ENCODE measurements at regions not wholly inside any gene's neighbourhood (a gene's known extent, or its start where the extent isn't known, plus 50 kb on each side); places are given as distances from the start of the nearest gene placed in this dataset.
A peak's percentile ranks its signal among the peaks of the same experiment; 100 is the strongest.

DNA sequence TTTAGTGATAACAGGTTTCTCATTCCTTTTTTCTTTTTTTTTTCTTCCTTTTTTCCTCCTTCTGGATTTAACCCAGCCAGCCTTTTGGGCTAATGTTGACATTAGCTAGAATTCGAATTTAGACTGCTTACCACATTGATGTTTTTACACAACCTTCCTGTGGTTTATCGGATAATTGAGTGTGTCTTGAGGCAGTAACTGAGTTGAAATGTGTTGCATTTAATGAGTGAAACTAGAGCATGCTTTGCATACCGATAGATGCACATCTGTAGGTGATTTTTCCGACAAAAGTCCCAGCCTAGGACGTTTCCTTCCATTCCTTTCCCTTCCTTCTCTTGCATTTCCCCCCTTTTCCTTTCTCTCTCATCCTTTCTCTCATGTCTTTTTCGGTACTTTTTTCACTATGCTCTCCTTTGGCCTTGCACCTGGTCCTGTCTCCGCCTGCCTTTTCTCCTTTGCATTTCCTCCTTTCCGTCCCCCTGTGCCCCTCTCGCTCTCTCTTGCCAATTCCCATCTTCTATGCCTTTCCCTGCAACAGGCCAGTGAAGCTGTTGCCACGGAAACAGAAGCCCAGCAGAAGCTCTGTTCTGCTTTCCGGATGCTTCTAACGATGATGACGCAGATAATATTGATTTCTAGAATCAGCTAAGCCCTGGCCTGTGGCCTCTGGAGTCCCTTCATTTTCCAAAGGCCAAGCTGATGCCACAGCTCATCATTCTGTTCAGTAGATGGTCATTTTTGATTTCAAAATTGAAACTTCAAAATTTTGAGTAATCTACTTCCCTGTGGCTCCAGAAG, 76.1 kb downstream of the SLC25A47 start:
- DNase-seq (ENCODE audit: low spot score), result no peak

DNA sequence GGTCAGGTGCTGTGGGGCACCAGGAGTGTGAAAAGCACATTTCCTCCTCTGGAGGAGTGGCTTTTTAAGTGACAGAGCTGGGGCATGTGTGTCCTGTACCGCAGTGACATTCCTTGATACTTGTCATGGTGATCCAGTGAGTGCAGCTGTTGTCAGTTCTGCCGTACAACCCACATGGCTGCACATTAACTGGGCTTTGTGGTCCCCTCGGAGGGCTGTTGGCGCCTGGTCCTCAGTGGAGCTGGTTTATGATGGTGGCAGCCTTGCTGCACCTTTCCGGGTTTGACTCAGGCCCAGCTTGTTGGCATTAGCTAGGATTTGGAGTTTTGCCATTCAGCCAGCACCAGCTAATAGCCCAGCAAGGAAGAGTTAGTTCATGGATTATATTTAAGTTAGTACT, 77.0 kb downstream of the SLC25A47 start:
- no peak for DNase-seq (ENCODE audit: low spot score)

DNA sequence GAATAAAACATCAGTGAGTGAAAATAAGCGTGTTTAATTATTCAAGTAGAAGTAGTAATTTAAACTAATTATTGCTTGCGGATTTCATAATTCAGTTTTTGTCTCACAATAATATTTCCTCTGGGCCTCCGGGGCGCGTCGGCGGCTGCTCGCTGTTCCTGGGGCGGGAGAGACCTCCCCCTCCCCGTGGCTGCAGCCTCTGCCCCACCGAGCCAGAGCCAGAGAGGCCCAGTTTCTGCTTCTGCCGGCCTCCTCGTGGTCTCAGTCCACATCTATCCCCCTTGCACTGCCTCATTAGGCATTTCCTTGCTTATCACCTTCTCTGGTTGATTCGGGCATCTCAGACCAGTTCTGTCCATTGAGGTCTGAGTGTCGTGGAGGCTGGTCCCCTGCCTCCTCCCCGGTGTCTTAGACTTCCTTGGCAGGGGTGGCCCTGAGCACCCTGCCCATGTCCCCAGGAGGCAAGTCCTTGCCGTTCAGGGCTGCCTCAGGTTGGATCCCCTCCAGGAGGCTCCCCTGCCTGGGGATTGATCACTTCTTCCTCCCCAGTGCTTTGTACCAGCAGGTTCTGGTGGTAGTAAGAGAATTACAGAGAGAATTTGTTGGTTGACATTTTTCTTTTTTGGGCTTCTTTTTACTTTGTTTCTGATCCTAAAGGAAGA, 78.0 kb downstream of the SLC25A47 start:
- no peak for DNase-seq (ENCODE audit: low spot score)

DNA sequence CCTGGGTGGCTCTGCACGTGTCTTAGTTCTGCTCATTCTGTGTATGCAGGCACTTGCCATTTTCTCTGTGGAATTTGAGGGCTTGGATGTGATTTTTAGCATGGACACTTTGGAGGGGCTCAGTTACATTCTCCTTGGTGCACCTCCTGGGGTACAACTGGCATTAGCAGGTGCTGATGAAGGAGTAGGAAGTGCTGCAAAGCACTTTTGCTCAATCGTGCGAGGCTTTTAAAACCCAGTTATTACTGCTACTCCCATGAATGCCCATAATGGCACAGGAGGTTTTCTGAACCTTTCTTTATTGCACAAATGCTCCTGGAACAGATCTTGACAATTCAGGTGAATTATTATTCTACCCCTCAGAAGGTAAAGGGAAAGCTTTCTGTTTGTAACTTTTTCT, 78.7 kb downstream of the SLC25A47 start:
- no peak for DNase-seq (ENCODE audit: low spot score)

DNA sequence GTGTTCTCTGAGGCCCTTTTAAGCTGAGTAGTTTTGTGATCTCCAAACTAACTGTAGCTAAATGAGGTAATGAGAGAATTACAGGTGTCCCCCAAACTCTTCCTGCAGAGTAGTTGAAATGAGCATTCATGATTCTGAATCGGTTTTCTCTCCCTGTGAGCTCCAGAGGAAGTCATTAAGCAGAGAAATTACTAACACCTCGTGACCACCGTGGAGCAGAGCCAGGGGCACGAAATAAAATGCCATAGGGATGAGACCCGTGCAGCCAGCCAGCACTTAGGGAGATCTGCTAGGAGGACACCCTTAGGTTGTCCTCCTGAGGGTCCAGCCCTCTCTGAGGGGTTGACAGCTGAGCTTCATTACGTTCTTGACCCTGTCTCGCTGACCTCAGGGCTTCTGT, 79.5 kb downstream of the SLC25A47 start:
- no peak for DNase-seq (ENCODE audit: low spot score)

DNA sequence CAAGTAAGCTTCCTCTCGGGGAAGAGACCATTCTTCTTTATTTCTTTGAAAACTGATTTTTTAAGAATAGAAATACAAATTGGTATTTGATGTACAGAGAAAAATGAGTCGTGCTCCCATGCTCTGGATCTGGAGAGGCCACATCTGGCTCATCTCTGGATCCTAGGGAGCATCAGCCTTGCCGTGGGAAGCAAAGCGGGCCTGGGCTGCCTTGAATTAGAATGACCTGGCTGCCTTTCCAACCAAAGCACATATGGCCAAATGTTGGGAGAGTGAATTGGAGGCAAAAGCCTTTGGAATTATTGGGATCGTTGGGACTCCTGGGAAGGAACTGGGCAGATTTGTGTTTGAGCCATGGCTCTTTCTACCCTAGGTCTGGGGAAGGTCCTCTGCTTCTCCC, 80.0 kb downstream of the SLC25A47 start:
- no peak for DNase-seq (ENCODE audit: low spot score)

DNA sequence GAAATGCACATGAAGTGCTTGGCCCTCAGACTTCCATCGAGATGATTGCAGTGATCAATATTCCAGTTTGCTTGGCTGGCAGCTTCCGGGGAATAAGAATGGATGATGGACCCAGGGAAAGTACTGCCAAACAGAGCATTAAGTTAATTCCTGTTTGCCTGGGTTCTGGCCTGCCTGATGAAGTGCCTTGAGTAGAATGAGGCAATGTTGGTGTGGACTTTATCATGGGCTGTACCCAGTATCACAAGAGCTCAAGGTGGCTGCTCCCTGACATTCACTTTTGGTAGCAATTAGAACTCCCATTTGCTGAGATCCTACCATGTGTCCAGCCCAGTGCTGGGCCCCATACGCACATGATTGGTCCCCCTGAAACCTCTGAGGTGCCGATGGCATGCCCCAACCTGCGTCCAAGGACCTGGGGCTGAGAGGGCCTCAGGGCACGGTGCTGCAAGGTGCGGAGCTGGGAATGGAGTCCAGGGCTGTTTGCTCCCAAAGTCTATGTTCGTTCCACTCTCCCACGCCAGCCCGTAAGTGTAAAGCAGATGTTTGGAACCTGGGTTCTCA, 80.7 kb downstream of the SLC25A47 start:
- DNase-seq (ENCODE audit: low spot score), result no peak

DNA sequence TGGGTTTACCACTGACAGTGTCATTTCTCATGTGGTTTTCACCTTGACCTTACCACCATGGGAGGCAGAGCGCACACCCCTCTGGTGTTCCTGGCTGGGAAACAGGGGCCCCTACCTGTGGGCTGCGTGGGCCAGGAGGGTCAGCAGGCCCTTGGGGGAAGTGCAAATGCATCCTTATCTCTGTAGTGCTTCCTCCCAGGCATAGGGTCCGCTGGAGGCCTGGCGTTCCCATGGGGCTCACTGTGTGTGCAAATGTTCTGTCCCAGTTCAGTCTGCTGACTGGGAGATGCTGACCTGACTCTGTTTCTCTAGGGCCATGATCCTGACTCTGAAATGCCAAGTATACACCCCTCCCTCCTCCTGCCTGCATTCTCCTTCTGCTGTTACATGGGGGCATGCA, 81.3 kb downstream of the SLC25A47 start:
- no peak for DNase-seq (ENCODE audit: low spot score)

DNA sequence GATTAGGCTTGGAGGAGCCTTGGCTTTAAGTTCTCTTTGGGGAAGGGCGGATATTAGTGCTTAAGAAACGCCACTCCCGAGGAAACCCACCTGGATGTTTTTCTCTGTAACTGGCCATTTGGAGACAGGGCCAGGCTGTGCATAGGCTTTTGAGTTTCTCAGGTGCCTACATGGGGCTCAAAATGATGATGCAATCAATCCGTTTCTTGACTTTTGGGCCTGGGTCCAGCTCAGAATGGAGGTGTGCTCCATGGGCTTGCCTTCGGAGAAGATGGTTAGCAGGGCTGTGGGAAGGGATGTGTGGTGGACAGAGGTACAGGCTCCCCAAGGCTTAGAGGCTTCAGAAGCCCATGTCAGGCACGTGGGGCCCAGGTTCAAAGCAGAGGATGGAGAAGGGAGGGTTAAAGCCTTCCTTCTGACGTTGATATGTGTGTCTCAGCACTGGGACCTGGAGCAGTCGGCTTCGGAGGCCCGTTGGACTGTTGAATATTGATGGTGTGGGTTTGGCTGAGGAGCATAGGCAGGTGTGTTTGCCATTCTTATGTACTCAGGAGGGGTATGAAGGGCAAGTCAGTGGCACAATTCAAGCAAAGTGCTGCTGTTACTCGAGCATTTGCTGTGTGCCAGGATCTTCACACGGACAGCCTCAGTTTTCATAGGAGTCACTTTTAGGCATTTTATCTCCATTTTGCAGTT, 82.8 kb downstream of the SLC25A47 start:
- no peak for DNase-seq (ENCODE audit: low spot score)

DNA sequence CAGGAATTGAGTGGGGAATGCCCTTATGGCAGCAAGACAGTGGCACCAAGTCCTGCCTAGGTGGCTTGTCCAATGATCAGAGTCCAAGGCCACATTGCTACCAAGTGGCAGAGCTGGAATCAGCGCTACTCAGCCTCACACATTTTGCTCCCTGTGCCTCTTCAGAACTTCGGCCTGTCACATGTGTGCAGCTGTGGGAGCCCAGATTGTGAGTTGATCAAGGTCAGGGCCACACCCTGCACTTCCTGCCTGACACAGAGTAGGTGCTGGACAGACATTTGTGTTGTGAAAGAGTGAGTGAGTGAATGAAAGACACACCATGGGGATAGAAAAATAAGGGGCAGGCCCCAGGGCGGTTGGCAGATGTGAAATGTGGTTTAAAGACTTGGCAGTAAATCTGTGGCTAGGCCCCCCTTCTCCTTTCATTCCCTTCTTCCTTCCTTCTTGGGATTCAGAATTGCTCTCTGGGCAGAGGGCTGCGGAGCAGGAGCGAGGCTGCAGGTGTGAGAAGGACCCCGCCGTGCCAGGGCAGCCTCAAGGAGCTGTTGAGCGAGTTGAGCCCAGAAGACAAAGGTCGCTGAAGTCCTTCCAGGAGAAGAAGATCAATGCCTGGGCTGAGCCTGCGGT, 83.5 kb downstream of the SLC25A47 start:
- no peak for DNase-seq (ENCODE audit: low spot score)

DNA sequence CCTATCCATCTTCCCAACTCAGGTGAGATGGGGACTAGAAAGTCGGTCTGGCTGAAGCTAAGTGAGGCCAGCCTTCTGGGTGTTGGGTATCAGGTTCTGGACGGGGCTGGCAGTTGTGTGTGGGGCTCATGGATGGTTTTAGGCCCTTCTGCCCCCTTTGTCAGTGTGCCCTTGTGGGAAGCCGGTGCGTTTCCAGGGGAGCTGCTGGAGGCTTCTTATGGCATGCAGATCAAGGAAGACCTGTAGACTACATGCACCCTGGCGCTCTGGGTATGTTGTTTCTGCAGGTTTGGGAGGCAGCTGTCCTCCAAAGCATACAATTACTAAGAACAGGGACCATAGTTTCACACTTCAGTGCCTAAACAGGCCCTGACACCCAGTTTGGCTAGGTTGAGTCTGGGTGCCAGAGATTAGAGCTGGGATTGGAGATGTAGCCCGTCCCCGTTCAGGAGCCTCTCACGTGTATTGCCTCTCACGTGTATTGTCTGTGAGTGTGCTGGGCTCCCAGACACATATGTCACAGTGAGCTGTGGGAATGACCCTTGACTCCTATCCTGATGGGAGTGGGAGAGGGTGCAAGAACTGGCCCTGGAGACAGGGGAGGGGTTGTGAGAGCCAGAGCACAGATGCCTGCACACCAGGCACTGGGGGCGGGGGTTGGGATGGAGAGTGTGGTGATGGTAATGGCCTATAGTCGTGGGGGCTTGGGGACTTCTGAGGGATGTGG, 84.4 kb downstream of the SLC25A47 start:
- no peak for DNase-seq (ENCODE audit: low spot score)

DNA sequence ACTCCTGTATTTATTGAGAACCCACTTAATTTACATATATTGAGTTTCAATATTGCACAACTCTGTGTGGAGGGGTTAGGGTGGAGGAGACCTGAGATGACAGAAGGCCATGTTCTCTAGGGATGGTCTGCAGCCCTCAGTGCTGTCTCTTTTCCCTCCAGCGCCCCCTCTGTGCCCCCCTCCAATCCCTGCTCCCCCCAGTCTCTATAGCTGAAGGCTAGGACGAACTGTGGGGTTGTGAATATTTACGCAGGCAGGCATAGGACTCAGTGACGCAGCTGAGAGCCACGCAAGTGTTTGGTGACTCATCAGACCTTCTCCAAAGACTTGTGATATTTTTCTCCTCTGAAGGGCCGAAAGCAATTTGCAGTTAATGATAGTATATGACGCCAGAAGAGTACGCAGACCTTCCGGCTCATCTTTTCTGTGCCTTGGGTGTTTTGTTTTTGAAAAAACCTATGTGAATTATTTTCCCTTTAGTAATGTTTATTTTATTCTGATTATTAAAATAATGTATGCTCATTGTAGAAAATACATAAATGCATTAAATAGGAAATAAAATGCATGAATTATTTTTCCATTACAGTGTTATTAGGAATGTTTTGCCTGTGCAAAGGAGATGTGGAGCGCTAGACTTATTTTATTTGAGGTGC, 85.3 kb downstream of the SLC25A47 start:
- no peak for DNase-seq (ENCODE audit: low spot score)

DNA sequence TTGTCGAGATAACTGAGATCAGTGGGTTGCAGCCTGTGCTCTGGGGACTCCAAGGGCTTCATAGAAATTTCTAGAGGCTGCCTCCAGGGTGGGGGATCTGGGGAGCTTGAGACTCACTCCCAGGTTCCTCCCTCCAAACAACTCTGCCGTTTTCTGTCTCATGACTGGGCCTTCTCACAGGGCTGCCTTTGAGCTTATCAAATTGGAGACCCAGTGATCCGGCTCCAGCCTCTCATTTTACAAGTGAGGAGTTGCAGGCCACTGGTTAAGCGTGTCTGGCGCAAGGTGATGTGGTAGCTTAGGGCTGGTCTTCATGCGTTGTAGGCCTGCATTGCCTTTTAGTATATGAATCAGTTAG, 85.8 kb downstream of the SLC25A47 start:
- DNase-seq (ENCODE audit: low spot score), result no peak

DNA sequence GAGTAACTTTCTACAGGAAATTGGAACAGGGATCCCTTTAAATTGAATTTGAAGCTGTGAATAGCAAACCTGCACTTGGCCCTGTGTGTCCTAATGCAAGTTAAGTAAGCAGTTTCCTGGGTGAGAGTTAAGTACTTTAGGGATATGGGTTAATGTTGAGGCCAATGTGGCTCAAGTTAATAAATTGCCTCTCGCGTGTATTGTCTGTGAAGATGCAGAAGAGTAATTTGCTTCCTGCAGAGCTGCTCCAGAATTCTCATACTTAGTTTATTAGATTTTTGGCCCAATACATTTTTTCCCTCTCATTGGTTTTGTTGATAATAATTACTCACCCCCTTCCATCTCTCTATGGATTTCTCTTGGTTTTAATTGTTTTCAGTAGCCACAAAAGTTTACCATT, 86.5 kb downstream of the SLC25A47 start:
- no peak for DNase-seq (ENCODE audit: low spot score)

DNA sequence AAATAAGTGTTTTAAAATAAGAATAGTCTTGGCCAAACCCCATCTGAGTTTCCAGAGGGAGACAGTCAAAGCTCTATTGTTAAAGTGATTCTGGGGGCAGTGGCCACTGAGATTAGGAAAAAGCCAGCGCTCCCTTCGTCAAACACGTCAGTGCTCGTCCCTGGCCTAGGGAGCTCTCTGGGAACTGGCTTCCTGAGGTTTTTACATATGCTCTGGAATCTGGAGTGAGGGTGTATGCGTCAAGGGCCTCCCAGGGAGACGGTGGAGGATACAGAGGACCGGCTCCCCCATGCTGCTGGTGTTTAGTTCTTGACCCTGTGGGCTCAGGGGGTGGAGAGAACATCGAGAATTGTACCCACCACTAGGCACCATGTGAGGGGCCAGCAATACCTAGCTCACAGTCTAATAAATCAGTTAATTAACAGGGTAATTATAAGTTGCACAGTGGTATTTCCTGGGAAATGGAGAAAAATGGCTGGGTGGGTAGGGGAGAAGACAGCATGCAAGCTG, 87.0 kb downstream of the SLC25A47 start:
- DNase-seq (ENCODE audit: low spot score), result no peak

DNA sequence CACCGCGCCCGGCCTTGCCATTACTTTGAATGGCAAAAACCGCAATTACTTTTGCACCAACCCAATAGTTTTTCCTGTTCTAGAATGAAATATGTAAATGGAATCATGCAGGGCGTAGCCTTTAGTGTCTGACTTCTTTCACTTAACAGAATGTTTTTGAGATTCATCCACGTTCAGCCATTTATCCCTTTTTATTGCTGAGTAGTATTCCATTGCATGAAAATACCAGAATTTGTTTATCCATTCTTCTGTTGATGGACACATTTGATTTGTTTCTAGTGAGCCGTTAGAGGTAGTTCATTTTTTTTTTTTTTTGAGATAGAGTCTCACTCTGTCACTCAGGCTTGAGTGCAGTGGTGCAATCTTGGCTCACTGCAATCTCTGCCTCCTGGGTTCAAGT, 90.6 kb downstream of the SLC25A47 start:
- no peak for DNase-seq (ENCODE audit: low spot score)

DNA sequence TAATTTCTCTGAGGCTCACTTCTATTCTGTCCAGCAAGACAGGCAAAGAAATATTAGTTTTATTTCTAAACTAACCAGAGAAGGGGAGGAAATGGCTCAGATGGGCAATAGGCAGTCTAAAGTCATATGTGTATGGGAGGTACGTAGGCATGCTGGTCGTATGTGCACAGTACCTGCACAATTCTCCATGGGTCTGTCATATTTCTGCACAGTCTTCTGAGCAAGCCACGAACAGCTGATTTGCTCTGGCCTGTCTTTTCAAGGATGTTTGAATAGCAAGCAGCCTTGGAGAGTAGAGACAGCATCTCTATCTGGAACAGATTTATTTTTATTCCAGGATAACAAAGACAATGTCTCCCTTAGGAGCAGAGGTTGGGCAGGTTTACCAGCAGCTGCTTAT, 92.1 kb downstream of the SLC25A47 start:
- DNase-seq (ENCODE audit: low spot score), result no peak

DNA sequence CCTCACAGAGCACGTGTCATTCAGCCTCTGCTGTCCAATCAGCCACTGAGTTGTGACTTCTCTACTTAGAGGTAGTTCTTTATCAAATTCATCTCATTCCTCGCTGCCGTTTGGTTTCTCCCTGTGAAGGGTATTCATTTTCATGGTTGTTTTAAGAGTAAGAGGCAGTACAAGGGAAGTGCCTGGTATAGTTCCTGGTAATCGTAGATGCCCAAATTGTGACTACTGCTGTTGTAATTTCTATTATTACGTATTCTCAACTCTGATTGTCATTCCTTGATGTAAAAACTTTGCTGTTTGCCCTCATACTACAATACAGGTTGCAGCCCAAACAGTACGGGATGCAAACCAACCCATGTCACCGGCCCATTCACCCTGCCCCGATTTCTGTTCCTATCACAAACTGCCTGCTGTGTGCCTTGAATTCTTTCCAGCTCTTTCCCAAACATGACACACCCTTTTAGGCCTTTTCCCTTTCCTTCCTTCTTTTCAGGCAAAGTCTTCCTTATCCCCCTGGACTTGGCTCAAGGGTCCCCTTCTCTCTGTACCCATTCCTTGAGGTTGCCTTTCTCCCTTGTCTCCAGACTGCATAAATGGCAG, 93.0 kb downstream of the SLC25A47 start:
- no peak for DNase-seq (ENCODE audit: low spot score)

DNA sequence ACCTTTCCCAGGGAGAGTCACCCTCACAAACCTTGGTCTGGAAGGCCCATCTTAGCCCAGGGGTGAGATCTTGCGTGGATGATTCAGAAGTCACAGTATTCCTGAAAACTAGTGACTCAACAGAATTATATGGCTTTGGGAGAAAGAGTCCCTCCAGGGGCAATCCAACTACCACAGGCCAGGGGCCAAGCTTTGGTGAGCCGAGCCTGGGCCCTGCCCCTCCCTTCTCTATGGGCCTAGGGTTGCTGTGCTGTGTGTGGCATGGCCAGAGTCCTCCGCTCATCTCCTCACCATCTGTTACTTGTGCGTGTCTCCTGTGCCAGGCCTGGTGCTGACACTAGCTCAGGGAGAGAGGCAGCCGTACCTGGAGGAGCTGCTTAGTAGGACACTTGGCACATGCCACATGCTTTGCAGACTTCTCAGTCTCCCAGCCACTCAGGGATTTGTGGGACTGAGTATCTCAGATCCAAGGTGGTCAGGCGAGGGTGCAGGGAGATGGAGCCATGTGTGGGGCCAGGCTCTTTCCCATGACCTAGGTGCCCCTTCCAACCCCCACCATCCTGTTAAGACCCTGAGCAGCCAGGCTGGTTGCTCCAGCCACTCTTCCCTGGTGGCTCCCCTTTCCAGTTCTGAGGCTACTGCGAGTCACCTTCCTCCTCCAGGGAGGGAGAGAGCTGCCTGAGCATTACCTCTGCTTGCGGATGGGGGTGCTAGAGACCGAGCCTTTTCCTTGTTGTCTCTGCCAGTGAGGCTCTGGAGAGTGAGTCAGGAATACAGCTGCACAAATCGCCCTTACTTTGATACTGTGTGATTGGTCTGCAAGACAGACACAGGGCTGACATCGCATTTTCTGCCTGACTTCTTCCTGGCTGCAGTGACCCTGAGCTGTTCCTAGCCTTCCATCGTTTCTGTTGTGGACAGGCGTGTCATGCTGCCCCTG, 94.1 kb downstream of the SLC25A47 start:
- peak; percentile 72 for DNase-seq (ENCODE audit: low spot score)

DNA sequence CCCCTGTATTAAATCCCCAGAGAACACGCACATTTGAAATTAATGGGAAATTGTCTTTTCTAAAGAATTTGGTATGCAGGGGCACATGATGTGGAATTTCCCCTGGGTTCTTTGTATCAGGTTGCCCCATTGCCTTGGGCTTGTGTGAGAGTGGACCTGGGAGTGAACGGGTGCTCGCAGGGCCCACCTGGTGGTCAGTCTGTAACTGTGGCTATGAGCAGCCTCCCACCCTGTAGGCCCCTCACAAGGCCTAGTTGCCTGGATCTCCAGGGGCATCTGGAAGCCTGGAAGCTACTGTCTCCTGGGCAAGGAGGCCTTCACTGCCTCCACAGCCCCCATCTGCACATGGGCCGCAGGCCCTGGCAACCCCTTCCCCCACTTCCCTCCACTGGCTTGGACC, 96.7 kb downstream of the SLC25A47 start:
- DNase-seq (ENCODE audit: low spot score), result no peak
